ENCODE measurements at regions not wholly inside any gene's neighbourhood (a gene's known extent, or its start where the extent isn't known, plus 50 kb on each side); places are given as distances from the start of the nearest gene placed in this dataset.

DNA sequence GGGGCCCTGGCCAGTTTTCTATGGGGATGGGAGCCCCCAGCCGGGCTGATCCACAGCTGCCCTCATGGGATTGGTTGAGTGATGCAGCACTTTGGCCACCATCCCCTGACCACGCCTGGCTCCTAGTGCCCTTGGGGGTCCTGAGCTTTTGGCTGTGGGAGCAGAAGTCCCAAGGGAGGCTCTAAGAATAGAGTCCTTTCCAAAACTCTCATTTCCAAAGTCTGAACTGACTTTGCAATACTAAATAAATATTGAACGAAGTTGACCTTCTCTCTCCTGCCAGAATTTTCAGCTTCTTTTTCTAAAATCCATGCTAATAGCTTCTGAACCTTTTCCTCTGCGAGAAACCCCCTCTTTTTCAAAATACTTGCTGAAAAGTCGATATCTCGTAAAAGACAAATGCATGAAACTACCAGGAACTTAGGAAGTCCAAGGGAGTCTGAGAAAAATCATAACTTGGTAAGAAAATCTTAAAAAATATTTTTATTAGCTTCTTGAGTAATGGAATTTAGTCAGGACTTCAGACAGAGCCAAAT lies 62.7 kb upstream of the IGFBP3 start:
- intact Hi-C loops (cut with DNase I) = no loop called here
- Histone ChIP-seq H3K27me3 (no peaks in the 10 kb centered on the region), H3K4me1 (peaks cover 0 to 6% of the 10 kb centered on the region in 2 donors), H3K9me3 (no peaks in the 10 kb centered on the region), H3K36me3 (no peaks in the 10 kb centered on the region), H3K4me3 (no peak overlapping the region), H3K27ac (no peak overlapping the region)
- TF ChIP-seq, protein P1, sequence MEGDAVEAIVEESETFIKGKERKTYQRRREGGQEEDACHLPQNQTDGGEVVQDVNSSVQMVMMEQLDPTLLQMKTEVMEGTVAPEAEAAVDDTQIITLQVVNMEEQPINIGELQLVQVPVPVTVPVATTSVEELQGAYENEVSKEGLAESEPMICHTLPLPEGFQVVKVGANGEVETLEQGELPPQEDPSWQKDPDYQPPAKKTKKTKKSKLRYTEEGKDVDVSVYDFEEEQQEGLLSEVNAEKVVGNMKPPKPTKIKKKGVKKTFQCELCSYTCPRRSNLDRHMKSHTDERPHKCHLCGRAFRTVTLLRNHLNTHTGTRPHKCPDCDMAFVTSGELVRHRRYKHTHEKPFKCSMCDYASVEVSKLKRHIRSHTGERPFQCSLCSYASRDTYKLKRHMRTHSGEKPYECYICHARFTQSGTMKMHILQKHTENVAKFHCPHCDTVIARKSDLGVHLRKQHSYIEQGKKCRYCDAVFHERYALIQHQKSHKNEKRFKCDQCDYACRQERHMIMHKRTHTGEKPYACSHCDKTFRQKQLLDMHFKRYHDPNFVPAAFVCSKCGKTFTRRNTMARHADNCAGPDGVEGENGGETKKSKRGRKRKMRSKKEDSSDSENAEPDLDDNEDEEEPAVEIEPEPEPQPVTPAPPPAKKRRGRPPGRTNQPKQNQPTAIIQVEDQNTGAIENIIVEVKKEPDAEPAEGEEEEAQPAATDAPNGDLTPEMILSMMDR (IDR thresholded peaks at IDR 0.05) = no peak
- DNase-seq (no peak), ATAC-seq (no peak)

DNA sequence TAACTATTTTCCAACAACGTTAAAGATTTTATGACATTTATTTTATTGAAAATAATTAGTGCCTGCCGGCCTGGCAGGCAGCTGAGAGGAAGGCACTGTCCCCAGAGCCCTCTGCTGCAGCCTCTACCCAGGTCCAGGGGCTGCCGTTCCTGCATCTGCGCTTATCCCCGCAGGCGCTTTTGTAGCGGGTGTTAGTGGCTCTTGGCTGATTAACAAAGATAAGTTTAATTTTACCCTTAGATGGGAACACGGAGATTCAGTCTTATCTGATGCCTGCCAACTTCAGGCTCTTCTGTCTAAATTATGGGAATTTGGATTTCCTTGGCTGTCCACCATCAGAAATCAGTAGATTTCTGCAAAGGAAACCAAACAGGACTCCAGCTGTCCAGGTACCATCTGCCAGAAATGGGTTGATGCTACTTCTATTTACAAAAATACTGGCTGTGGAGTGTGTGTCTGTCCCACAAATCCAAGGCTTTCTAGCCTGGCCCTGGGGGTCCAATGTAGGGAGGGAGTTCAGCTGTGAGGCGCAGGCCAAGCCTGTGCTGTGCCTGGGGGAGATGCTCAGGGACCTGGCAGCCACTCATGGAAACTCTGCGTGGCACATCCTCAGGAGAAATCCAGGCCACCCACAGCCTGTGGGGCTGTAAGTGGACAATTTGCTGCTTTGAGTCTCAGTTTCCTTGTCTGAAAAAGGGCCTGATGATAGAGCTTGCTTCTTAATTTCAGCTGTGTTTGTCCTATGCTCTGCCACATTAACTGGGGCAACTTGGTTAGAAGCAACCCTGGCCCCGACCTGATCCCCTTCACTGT lies 62.0 kb upstream of the IGFBP3 start:
- peaks cover 2 to 13% of the 10 kb centered on the region in 2 donors for H3K4me1 ChIP-seq
- no peak overlapping the region for H3K4me3 ChIP-seq
- H3K27ac ChIP-seq = no peak overlapping the region
- TF ChIP-seq, protein P1 (IDR thresholded peaks at IDR 0.05) = no peak
- no peak for ATAC-seq
- no peaks in the 10 kb centered on the region for H3K9me3 ChIP-seq
- no peaks in the 10 kb centered on the region for H3K27me3 ChIP-seq
- H3K36me3 ChIP-seq = no peaks in the 10 kb centered on the region
- DNase-seq = no peak
- intact Hi-C loops (cut with DNase I) = no loop called here

DNA sequence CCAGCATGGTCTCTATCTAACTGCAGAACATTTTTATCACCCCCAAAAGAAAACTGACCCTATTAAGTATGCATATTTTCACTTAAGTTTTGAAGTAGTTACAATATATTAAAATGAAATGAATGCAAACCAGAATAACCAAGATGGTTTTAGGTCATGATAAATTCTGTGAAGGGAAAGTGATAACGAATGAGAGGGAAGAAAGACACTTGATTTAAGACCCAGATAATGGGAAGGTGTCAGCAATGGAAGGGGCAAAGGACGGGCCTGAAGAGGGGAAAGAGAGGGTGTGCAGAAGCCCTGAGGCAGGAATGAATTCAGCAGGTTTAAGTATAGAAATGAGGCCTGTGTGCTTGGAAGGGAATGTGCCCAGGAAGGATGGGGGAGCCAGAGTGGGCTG lies 61.1 kb upstream of the IGFBP3 start:
- DNase-seq (no peak), ATAC-seq (no peak)
- H3K4me1 ChIP-seq = peaks cover 7 to 18% of the 10 kb centered on the region in 2 donors
- no peak overlapping the region for H3K4me3 ChIP-seq
- no peaks in the 10 kb centered on the region for H3K36me3 ChIP-seq
- TF ChIP-seq, protein P1 (IDR thresholded peaks at IDR 0.05) = no peak
- H3K27me3 ChIP-seq = no peaks in the 10 kb centered on the region
- H3K9me3 ChIP-seq = no peaks in the 10 kb centered on the region
- no peak overlapping the region for H3K27ac ChIP-seq
- intact Hi-C loops (cut with DNase I) = no loop called here

DNA sequence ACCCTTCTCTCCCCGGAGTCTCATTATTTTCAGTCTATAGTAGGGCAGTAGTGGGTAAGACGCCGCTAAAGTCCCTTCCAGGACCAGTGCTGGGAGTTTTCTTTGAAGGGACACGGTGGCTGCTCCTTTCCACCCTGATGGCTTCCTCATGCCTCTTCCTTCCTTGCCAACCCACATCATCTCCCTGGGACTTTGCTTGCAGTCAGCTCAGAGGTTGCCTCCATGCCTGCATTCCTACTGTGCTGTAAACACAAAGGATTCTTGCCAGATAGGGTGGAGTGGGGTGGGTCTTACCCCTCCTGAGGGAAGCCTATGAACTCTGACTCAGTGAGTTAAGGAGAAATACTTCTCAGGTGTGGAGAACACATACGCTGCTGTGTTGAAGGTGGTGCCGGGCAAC lies 59.9 kb upstream of the IGFBP3 start:
- no peak for ATAC-seq
- no peak for DNase-seq
- H3K9me3 ChIP-seq = no peaks in the 10 kb centered on the region
- H3K4me1 ChIP-seq = peaks cover 7 to 18% of the 10 kb centered on the region in 2 donors
- no peak overlapping the region for H3K27ac ChIP-seq
- intact Hi-C loops (cut with DNase I) = no loop called here
- TF ChIP-seq, protein P1 (IDR thresholded peaks at IDR 0.05) = no peak
- no peaks in the 10 kb centered on the region for H3K27me3 ChIP-seq
- H3K4me3 ChIP-seq = no peak overlapping the region
- H3K36me3 ChIP-seq = no peaks in the 10 kb centered on the region

DNA sequence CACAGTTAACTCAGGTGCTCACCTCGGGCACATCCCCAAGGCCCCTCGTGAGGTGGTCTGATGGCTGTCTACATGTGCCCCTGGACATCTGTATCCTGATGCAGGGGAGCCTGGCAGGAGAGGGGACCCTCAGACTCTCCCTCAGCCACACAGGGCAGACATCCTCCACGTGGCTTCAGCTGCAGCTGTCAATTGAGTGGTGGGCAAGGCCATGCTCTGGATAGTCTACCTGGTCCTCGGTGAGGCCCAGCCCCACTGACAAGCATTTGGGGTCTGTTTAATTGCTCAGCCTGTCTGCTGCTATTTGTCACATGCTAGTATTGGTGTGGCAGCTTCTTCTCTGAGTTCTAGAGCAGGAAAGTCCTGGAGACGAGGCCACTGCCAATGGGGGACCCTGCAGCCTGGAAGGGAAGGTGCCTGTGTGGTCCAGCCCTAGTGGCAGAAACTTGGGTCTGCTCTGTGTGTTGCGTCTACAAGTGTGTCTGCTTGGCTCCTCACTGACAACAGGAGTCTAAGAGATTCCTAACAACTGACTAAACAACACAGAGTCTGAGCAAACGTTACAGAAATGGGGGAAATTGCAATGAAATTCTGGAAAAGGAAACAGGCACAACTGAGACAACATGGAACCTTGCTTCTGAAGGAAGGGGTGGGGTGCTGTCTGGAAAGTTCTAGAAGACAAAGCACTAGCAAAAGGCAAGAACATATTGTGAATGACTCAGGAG lies 59.3 kb upstream of the IGFBP3 start:
- no peaks in the 10 kb centered on the region for H3K9me3 ChIP-seq
- intact Hi-C loops (cut with DNase I) = no loop called here
- no peak for ATAC-seq
- TF ChIP-seq, protein P1 (IDR thresholded peaks at IDR 0.05) = no peak
- H3K4me3 ChIP-seq = no peak overlapping the region
- no peak overlapping the region for H3K27ac ChIP-seq
- no peaks in the 10 kb centered on the region for H3K27me3 ChIP-seq
- no peak for DNase-seq
- peaks cover 7 to 18% of the 10 kb centered on the region in 2 donors for H3K4me1 ChIP-seq
- no peaks in the 10 kb centered on the region for H3K36me3 ChIP-seq

Measured in left lung (tissue), 4 donors.